NCI-H2196 treated with DMSO at 0.1 percent for 48 hours (cell line): ENCODE measurements at regions not wholly inside any gene's neighbourhood (a gene's known extent, or its start where the extent isn't known, plus 50 kb on each side); places are given as distances from the start of the nearest gene placed in this dataset.
"Not testable (repeated sequence)": the region's sequence is repeated elsewhere in the genome, so short reads cannot be mapped to it uniquely, and the experiment has no call there.

Experiments used
- DNase-seq: peaks from one replicate; lab custom pipeline; 2025; ENCODE audit not compliant: unreplicated experiment; lab: John Stamatoyannopoulos, UW

DNA sequence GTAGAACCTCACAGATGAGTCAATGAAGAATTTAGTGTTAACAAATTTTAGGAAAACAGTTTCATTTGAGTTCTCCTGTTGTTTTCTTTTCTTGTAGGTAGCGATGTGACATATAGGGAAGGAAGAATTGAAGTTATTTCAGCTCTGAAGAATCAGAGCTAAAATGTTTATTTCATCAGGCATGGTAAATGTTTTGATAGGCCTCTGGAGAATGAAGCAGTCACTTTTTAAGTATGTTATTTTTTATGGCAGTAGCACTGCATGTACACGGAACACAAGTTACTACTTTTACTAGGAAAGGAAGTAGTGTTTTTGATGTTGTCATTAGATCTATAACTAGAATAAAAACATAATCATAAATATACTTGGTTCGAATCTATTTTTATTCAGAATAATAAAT, 1357.3 kb upstream of the CITED2 start:
- DNase-seq, result no peak

GRCh38 chr6:140729521-140729920, 1355.1 kb upstream of the CITED2 start:
- no peak for DNase-seq

GRCh38 chr6:140718021-140718420, 1343.6 kb upstream of the CITED2 start:
- no peak for DNase-seq

DNA sequence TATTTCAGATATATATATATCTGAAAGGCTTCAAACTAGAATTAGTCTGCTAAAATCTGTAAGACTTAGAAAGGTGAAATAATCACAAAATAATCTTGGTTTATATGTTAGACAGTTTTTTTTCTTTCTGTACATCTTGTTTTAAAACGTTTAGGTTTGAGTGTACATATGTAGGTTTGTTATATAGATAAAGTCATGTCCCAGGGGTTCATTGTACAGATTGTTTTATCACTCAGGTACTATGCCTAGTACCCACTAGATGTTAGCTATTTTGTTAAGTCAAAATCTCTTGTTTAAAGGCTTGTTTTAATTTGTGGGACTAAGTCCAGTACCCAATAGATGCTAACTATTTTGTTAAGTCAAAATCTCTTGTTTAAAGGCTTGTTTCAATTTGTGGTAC, 1339.0 kb upstream of the CITED2 start:
- DNase-seq, result no peak

DNA sequence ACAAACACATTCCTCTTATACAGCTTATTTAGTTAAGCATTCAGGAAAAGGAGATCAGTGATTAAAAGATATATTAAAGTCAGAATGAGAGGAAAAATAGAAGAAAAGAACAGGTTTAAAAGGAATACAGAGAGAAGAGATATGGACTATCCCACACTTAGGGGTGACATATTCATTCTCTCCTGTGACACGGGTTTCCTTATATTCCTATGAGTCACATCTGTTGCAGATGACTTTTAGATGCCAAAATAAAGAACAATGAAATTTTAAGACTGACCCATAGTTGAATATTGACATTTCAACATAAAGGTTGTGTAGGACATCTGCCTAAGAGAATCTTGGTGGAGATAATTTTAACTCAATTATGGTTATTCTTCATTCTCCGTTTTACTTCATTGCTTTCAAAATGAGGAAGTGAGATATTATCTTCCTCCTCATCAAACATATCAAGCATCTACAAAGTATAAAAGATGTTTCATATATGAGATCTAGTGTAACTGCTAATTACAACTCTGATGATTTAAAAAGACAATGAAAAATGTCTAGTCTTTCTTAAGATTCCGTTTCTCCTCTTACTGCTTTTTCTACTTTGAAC, 1336.7 kb upstream of the CITED2 start:
- DNase-seq, result no peak

DNA sequence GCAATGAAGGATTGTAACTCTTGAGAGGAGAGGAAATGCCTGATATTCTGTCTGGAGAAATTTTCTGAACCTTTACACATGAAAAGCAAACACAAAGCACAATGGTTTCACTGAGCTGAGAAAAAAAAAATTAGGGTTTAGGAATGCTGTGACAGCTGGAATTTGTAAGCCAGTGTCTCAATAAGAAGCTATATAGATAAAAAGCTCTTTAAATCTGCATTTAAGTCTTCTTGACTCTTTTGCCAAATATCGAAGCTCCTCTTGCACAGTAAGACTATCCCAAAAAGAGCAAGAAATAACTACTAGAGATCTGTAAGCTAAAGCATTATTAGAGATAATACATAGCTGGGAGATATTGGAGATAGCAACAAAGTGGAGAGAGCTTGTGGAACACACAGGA, 1334.0 kb upstream of the CITED2 start:
- no peak for DNase-seq

- not testable (repeated sequence) for DNase-seq
Measured at GRCh38 chr6:140704008-140704407, 1329.6 kb upstream of the CITED2 start.

DNA sequence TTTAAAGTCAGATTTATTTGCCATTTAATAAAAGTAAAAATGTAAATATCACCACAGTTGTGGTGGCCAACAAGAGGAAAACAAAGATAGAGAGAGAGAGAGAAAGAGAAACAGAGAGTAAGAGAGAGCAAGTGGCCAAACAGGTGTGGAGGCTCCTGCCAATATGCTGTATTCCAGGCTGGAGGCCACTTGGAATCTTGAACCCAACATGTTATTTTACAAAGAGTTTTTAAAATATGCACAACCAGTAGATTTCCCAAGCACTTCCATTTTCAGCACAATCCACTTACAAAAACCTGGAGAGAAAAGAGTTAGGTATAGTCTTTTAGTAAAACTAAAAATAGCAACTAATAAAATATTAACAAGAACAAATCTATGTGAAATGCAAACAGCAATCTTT, 1323.1 kb upstream of the CITED2 start:
- no peak for DNase-seq

DNA sequence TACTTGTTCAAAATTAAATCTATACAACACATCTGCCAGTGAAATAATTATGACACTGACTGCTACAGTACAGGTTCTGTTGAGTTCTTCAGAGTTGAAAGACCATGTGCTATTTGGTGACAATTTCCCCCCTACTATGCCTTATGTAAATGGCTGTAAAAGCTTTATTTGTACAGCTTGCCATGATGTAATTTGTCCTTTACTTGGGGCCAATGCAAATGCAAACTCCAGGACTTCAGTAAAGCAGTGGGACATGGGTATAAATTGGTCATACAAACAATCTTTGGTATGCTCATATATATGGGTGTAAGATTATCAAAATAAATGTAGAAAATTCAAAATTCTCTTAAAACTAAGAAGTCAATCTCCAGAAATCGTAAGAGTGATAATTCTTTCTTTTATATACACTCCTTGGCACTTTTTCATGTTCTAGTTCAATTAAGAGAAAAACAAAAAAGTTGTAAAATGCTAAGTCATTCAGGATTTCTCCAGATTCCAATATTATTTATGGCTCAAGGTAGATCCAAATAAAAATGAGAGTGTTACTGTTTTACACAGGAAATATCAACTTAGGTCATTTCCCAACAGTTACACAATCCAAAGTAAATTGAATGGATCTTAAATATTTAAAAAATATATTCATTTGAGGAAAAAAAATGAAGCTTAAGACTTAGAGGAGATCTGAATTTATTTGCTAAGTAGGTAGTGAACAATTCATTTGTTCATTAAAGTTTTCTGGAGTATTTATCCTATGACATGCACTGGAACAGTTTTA, 1310.5 kb upstream of the CITED2 start:
- DNase-seq, result no peak

DNA sequence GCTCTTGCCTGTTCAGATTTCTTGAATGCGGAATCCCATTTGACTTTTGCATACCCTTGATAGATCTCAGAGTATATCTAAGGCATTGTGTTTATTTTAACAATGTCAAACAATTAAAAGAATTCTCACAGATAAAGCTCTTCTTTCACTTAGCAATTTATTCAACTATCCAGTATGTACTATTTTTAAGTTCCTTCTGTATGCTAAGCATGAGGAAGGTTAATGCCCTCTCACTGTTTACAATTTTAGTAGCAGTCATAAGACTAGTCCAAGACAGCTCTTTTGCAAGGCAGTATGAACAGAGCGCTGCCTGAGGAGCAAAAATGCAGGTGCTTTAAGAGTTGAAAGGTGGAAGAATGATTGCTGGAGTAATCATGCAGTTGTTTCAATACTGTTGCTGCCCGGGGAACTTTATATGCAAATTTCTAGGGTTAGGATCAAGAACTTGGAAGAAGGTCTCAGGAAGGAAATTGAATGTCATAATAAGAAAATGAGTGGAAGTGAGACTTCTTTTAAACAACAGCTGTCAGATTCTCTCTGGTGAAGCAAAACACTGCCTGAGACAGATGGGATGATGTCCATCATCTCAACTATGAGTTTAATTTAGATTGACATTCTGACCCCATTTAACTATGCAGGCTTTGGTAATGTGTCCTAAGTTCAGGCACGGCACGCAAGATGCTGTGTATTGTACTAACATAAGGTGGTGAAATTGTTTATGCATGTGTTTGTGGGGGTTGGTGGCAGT, 1303.5 kb upstream of the CITED2 start:
- DNase-seq, result no peak

GRCh38 chr6:140671926-140672325, 1297.5 kb upstream of the CITED2 start:
- DNase-seq, result no peak

GRCh38 chr6:140670021-140670420, 1295.6 kb upstream of the CITED2 start:
- DNase-seq, result no peak

DNA sequence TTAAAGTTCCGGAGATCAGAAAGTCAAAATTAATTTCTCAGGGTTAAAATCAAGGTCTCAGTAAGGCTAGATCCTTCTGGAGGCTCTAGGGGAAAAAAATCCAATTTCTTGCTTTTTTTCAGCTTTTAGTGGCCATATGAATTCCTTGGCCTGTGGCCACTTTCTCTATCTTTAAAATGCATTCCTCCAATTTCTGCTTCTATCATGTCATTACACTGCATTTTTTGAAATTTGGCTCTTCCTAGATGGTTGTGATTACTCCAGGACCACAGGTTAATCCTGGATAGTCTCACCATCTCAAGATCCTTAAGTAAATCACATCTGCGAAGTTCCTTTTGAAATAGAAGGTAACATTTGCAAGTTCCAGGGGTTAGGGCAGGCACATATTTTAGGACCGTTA, 1294.9 kb upstream of the CITED2 start:
- no peak for DNase-seq

DNA sequence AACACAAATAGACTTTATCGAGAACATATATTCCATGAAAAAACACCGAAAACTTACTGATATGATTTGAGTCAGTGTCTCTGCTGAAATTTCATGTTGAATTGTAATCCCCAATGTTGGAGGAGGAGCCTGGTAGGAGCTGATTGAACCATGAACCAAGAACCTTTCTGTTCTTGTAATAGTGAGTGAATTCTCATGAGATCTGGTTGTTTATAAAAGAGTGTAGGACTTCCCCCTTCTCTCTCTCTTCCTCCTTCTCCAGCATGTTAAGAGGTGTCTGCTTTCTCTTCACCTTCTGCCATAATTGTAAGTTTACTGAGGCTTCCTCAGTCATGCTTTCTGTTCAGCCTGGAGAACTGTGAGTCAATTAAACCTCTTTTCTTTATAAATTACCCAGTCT, 1289.3 kb upstream of the CITED2 start:
- DNase-seq, result no peak

- no peak for DNase-seq
Measured at GRCh38 chr6:140663094-140663493, 1288.6 kb upstream of the CITED2 start.

DNA sequence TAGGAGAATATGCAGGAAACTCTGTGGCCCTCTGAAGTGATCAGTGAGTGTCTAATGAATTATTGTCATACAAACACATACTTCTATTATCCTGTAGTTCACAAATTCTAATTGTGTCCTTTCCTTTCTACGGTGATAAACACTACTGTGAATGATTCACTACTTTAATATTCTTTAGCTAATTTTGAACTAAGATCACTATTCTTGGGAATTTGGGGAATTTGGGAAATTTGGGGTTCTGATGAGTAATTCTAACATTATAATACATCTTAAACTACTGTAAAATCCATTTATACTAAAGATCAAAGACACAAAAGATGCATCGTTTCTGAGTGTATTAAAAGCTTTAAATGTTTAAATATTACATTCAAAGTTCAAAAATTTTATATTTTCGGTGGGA, 1287.2 kb upstream of the CITED2 start:
- no peak for DNase-seq

DNA sequence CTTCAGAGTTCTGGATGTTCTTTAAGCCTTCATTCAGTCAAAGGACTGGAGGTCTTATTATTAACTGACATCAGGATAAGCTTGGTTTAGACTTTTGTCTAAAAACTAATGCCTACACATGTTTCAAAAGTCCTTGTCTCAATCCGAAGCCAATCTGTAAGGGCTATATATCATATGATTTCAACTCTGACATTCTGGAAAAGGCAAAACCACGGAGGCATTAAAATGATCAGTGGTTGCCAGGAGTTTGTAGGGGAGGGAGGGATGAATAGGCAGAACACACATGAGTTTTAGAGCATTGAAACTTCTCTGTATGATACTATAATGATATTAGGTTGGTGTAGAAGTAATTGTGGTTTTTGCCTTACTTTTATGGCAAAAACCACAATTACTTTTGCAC, 1285.8 kb upstream of the CITED2 start:
- no peak for DNase-seq

GRCh38 chr6:140653972-140654371, 1279.5 kb upstream of the CITED2 start:
- no peak for DNase-seq

DNA sequence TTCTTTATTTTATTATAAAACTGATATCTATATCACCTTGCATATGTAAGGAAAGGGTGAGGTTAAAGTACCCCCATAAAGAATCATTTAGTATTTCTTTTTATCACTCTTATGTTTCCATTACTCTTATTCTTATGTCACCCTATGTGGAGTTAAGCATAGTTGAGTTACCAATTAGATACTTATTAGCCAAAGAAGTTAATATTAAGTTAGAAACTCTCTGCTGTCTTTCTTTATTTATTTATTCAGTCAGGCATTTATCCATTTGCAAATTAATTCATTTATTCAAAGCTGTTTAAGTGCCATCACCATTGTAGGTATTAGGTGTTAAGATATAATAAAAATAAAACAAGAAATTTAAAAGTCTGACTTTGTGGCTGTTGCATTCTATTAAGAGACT, 1279.1 kb upstream of the CITED2 start:
- DNase-seq, result no peak

DNA sequence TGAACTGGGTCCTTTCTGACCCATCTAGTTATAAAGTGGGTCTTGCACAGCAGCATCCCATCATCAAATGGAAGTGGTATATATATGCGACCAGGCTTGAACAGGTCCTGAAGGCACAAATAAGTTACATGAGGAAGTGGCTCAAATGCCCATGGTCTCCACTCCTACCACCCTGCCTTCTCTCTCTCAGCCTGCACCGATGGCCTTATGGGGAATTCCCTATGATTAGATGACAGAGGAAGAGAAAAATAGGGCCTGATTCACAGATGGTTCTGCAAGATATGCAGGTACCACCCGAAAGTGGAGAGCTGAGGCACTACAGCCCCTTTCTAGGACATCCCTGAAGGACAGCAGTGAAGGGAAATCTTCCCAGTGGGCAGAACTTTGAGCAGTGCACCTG, 1275.1 kb upstream of the CITED2 start:
- DNase-seq, result not testable (repeated sequence)

DNA sequence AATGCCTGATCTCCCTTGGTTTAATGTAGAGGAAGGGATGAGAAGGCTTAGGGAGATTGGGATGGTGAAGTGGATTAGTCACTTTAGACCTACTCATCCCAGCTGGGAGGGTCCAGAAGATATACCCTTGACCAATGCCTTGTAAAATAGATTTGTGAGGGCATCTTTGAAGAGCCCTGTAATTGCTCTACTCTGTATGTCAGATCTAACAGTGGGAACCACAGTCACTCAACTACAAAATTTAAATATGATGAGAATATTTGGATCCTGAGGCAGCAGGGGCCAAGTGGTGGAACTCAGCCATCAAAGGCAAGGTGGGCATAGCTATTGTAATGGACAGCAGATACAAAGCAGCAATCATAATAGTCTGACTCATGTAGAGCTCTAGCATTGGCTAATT, 1272.9 kb upstream of the CITED2 start:
- not testable (repeated sequence) for DNase-seq

DNA sequence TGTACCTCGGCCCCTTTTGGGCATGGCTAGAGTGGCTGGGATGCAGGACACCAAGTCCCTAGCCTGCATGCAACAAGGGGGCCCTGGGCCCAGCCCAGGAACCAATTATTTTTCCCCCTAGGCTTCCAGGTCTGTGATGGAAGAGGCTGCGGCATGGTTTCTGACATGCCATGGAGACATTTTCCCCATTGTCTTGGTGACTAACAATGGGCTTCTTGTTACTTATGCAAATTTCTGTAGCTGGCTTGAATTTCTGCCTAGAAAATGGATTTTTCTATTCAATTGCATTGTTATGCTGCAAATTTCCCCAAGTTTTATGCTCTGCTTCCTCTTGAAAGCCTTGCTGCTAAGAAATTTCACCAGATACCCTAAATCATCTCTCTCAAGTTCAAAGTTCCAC, 1269.6 kb upstream of the CITED2 start:
- DNase-seq, result no peak
